ENCODE measurements at regions not wholly inside any gene's neighbourhood (a gene's known extent, or its start where the extent isn't known, plus 50 kb on each side); places are given as distances from the start of the nearest gene placed in this dataset.

- Histone ChIP-seq H3K36me3 (no peaks in the 10 kb centered on the region), H3K9me3 (no peaks in the 10 kb centered on the region), H3K27me3 (no peaks in the 10 kb centered on the region), H3K4me3 (no peak overlapping the region), H3K27ac (no peak overlapping the region), H3K4me1 (no peaks in the 10 kb centered on the region)
- no peak for ATAC-seq
- no peak for DNase-seq
- no peak for TF ChIP-seq CTCF (IDR thresholded peaks at IDR 0.05)
- intact Hi-C loops (cut with DNase I) = no loop called here
Observed at GRCh38 chr4:17094876-17095210, 196.4 kb upstream of the LDB2 start.

GRCh38 chr4:17094159-17094875 is 195.9 kb upstream of the LDB2 start:
- Histone ChIP-seq H3K4me1 (no peaks in the 10 kb centered on the region), H3K4me3 (no peak overlapping the region), H3K27ac (no peak overlapping the region), H3K27me3 (no peaks in the 10 kb centered on the region), H3K36me3 (no peaks in the 10 kb centered on the region), H3K9me3 (no peaks in the 10 kb centered on the region)
- DNase-seq = peak in 1 of 4 donors; percentile 13
- TF ChIP-seq CTCF (IDR thresholded peaks at IDR 0.05) = no peak
- ATAC-seq = no peak
- intact Hi-C loops (cut with DNase I) = no loop called here

- H3K27ac ChIP-seq = no peak overlapping the region
Observed at GRCh38 chr4:17093481-17093880, 195.0 kb upstream of the LDB2 start.

GRCh38 chr4:17092736-17093437 is 194.4 kb upstream of the LDB2 start:
- no peak overlapping the region for H3K4me3 ChIP-seq
- intact Hi-C loops (cut with DNase I) = no loop called here
- TF ChIP-seq CTCF (IDR thresholded peaks at IDR 0.05) = no peak
- ATAC-seq (no peak), DNase-seq (no peak)
- no peak overlapping the region for H3K27ac ChIP-seq
- H3K4me1 ChIP-seq = no peaks in the 10 kb centered on the region
- no peaks in the 10 kb centered on the region for H3K27me3 ChIP-seq
- H3K36me3 ChIP-seq = no peaks in the 10 kb centered on the region
- H3K9me3 ChIP-seq = peaks cover 0 to 5% of the 10 kb centered on the region in 2 donors

More at GRCh38 chr4:17093481-17093880, 195.0 kb upstream of the LDB2 start:
- H3K4me3 ChIP-seq = no peak overlapping the region
- DNase-seq (no peak), ATAC-seq (no peak)
- no peaks in the 10 kb centered on the region for H3K4me1 ChIP-seq
- no peaks in the 10 kb centered on the region for H3K36me3 ChIP-seq
- no peaks in the 10 kb centered on the region for H3K27me3 ChIP-seq
- TF ChIP-seq CTCF (IDR thresholded peaks at IDR 0.05) = no peak
- H3K9me3 ChIP-seq = no peaks in the 10 kb centered on the region
- intact Hi-C loops (cut with DNase I) = no loop called here

GRCh38 chr4:17091104-17091503 is 192.7 kb upstream of the LDB2 start:
- Histone ChIP-seq H3K27ac (no peak overlapping the region), H3K36me3 (no peaks in the 10 kb centered on the region), H3K27me3 (no peaks in the 10 kb centered on the region), H3K4me1 (no peaks in the 10 kb centered on the region), H3K9me3 (peaks cover 0 to 6% of the 10 kb centered on the region in 2 donors), H3K4me3 (no peak overlapping the region)
- no peak for ATAC-seq
- intact Hi-C loops (cut with DNase I) = no loop called here
- no peak for TF ChIP-seq CTCF (IDR thresholded peaks at IDR 0.05)
- DNase-seq = no peak
